ENCODE measurements at regions not wholly inside any gene's neighbourhood (a gene's known extent, or its start where the extent isn't known, plus 50 kb on each side); places are given as distances from the start of the nearest gene placed in this dataset.

DNA sequence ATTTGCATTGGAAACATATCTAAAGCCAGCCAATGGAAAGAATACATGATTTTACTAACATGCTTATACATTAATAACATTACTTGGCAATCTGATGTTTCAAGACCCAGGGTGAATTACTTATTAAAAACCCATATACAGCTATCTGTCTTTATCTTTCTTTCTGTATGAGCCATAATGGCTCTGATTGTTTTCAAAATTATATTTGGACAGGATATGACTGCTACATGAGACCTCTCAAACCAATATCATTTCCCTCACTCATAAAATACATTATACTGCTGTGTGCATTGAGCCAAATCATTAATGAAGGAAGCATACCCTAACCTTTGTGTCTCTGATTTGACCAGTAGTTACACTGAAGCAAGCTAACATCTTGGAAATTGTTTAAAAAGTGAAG, 205.9 kb upstream of the DPYD start:
- BruUV-seq (replicated peaks), result no TSS peak
- Histone ChIP-seq H3K27ac (ENCODE audit: control insufficient read depth, insufficient read depth) (no peak overlapping the region), H3K9me3 (replicated peaks; ENCODE audit: control insufficient read depth, insufficient read depth, low read length) (no peaks in the 10 kb centered on the region), H3K27me3 (replicated peaks in 1 of 2; ENCODE audit: control insufficient read depth in 2 of 2, insufficient read depth in 2 of 2, low read length in 1 of 2) (no peaks in the 10 kb centered on the region), H4K20me1 (ENCODE audit: control insufficient read depth, insufficient read depth) (no peaks in the 10 kb centered on the region), H3K36me3 (ENCODE audit: control insufficient read depth in 2 of 2, insufficient read depth in 2 of 2, low read length in 1 of 2) (no peaks in the 10 kb centered on the region), H3K4me2 (ENCODE audit: control insufficient read depth, insufficient read depth) (no peak overlapping the region), H3K4me3 (no peak overlapping the region), H2AFZ (ENCODE audit: control insufficient read depth, low read depth, low read length) (no peak overlapping the region), H3K9ac (ENCODE audit: control insufficient read depth, insufficient read depth, low read length) (no peak overlapping the region), H3K79me2 (ENCODE audit: control insufficient read depth, insufficient read depth, low read length) (no peaks in the 10 kb centered on the region), H3K4me1 (ENCODE audit: control insufficient read depth, insufficient read depth, low read length) (no peaks in the 10 kb centered on the region)
- FAIRE-seq (no peak), DNase-seq (ENCODE audit: low read depth, low spot score) (no peak), ATAC-seq (no peak)
- in situ Hi-C loops (cut with MboI), result no loop called here
- intact Hi-C loops (cut with micrococcal nuclease; ENCODE audit: unreplicated experiment), result no loop called here
- ChIA-PET CTCF (no interaction called here), SMC1A (ENCODE audit: uncharacterized antibody, unreplicated experiment) (interaction anchor here (0.6 to 1.0 kb wide), 3 partner anchors 9 to 179 kb away, joined by 3 read pairs; no protein-coding TSS in a partner anchor), POLR2A (no interaction called here), RAD21 (ENCODE audit: unreplicated experiment) (no interaction called here)
- TF ChIP-seq KDM1A (IDR thresholded peaks at IDR 0.05; ENCODE audit: borderline replicate concordance) (no peak), MXI1 (IDR thresholded peaks at IDR 0.05; ENCODE audit: low read depth, low read length) (no peak), DPF2 (IDR thresholded peaks at IDR 0.05) (no peak), IKZF1 (conservative IDR thresholded peaks at IDR 0.05) (no peak), EP300 (IDR thresholded peaks at IDR 0.05; ENCODE audit: borderline replicate concordance in 1 of 2, control insufficient read depth in 1 of 2, low read depth in 2 of 2, low read length in 2 of 2) (no peak)
- TF ChIP-seq, protein P1, sequence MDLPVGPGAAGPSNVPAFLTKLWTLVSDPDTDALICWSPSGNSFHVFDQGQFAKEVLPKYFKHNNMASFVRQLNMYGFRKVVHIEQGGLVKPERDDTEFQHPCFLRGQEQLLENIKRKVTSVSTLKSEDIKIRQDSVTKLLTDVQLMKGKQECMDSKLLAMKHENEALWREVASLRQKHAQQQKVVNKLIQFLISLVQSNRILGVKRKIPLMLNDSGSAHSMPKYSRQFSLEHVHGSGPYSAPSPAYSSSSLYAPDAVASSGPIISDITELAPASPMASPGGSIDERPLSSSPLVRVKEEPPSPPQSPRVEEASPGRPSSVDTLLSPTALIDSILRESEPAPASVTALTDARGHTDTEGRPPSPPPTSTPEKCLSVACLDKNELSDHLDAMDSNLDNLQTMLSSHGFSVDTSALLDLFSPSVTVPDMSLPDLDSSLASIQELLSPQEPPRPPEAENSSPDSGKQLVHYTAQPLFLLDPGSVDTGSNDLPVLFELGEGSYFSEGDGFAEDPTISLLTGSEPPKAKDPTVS (IDR thresholded peaks at IDR 0.05; ENCODE audit: low read depth, low read length), result no peak
- TF ChIP-seq, protein P2, sequence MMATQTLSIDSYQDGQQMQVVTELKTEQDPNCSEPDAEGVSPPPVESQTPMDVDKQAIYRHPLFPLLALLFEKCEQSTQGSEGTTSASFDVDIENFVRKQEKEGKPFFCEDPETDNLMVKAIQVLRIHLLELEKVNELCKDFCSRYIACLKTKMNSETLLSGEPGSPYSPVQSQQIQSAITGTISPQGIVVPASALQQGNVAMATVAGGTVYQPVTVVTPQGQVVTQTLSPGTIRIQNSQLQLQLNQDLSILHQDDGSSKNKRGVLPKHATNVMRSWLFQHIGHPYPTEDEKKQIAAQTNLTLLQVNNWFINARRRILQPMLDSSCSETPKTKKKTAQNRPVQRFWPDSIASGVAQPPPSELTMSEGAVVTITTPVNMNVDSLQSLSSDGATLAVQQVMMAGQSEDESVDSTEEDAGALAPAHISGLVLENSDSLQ (IDR thresholded peaks at IDR 0.05), result no peak

Measured in GM12878 (cell line).